ENCODE measurements at regions not wholly inside any gene's neighbourhood (a gene's known extent, or its start where the extent isn't known, plus 50 kb on each side); places are given as distances from the start of the nearest gene placed in this dataset.

GRCh38 chr2:139622691-139623090, 842.5 kb upstream of the NXPH2 start:
- H3K27me3 ChIP-seq (replicated peaks; ENCODE audit: control insufficient read depth, insufficient read depth, low read length), result no peaks in the 10 kb centered on the region
- no peak for TF ChIP-seq CTCF (IDR thresholded peaks at IDR 0.05; ENCODE audit: insufficient read depth in 1 of 2, low read depth in 1 of 2, low read length in 1 of 2, severe bottlenecking in 1 of 2, unreplicated experiment in 1 of 2)
- Mint-ChIP-seq H3K4me3 (ENCODE audit: unreplicated experiment) (no peak overlapping the region), H3K4me1 (ENCODE audit: low read depth, unreplicated experiment) (no peaks in the 10 kb centered on the region), H3K9me3 (ENCODE audit: unreplicated experiment) (peaks cover 9% of the 10 kb centered on the region), H3K36me3 (ENCODE audit: insufficient read depth, unreplicated experiment) (no peaks in the 10 kb centered on the region), H3K27ac (ENCODE audit: unreplicated experiment) (no peak overlapping the region), H3K27me3 (ENCODE audit: insufficient read depth, unreplicated experiment) (no peaks in the 10 kb centered on the region)
- ChIA-PET POLR2A (no interaction called here), CTCF (no interaction called here)
- H3K9me3 ChIP-seq, result no peaks in the 10 kb centered on the region
- no peak for DNase-seq
- intact Hi-C loops (cut with micrococcal nuclease; ENCODE audit: unreplicated experiment), result no loop called here
- no peaks in the 10 kb centered on the region for H3K4me1 ChIP-seq
- H3K4me3 ChIP-seq (ENCODE audit: low read depth, low read length), result no peak overlapping the region
- H3K36me3 ChIP-seq (ENCODE audit: control insufficient read depth, insufficient read depth, low read length), result no peaks in the 10 kb centered on the region
- no TSS peak for BruUV-seq (replicated peaks)

GRCh38 chr2:139617747-139618146, 837.6 kb upstream of the NXPH2 start:
- H3K9me3 ChIP-seq, result no peaks in the 10 kb centered on the region
- H3K4me3 ChIP-seq (ENCODE audit: low read depth, low read length), result no peak overlapping the region
- Mint-ChIP-seq H3K36me3 (ENCODE audit: insufficient read depth, unreplicated experiment) (no peaks in the 10 kb centered on the region), H3K27ac (ENCODE audit: unreplicated experiment) (no peak overlapping the region), H3K27me3 (ENCODE audit: insufficient read depth, unreplicated experiment) (no peaks in the 10 kb centered on the region), H3K4me3 (ENCODE audit: unreplicated experiment) (no peak overlapping the region), H3K9me3 (ENCODE audit: unreplicated experiment) (peaks cover 10% of the 10 kb centered on the region), H3K4me1 (ENCODE audit: low read depth, unreplicated experiment) (no peaks in the 10 kb centered on the region)
- intact Hi-C loops (cut with micrococcal nuclease; ENCODE audit: unreplicated experiment), result no loop called here
- ChIA-PET POLR2A (no interaction called here), CTCF (no interaction called here)
- BruUV-seq (replicated peaks), result no TSS peak
- H3K36me3 ChIP-seq (ENCODE audit: control insufficient read depth, insufficient read depth, low read length), result no peaks in the 10 kb centered on the region
- H3K27me3 ChIP-seq (replicated peaks; ENCODE audit: control insufficient read depth, insufficient read depth, low read length), result no peaks in the 10 kb centered on the region
- H3K4me1 ChIP-seq, result no peaks in the 10 kb centered on the region
- TF ChIP-seq CTCF (IDR thresholded peaks at IDR 0.05; ENCODE audit: insufficient read depth in 1 of 2, low read depth in 1 of 2, low read length in 1 of 2, severe bottlenecking in 1 of 2, unreplicated experiment in 1 of 2), result no peak
- DNase-seq, result no peak

- Mint-ChIP-seq H3K27ac (ENCODE audit: unreplicated experiment) (no peak overlapping the region), H3K4me3 (ENCODE audit: unreplicated experiment) (no peak overlapping the region), H3K9me3 (ENCODE audit: unreplicated experiment) (peaks cover 6% of the 10 kb centered on the region), H3K36me3 (ENCODE audit: insufficient read depth, unreplicated experiment) (no peaks in the 10 kb centered on the region), H3K27me3 (ENCODE audit: insufficient read depth, unreplicated experiment) (no peaks in the 10 kb centered on the region), H3K4me1 (ENCODE audit: low read depth, unreplicated experiment) (no peaks in the 10 kb centered on the region)
- Histone ChIP-seq H3K27me3 (replicated peaks; ENCODE audit: control insufficient read depth, insufficient read depth, low read length) (no peaks in the 10 kb centered on the region), H3K4me1 (no peaks in the 10 kb centered on the region), H3K9me3 (no peaks in the 10 kb centered on the region), H3K36me3 (ENCODE audit: control insufficient read depth, insufficient read depth, low read length) (no peaks in the 10 kb centered on the region), H3K4me3 (ENCODE audit: low read depth, low read length) (no peak overlapping the region)
- TF ChIP-seq CTCF (IDR thresholded peaks at IDR 0.05; ENCODE audit: insufficient read depth in 1 of 2, low read depth in 1 of 2, low read length in 1 of 2, severe bottlenecking in 1 of 2, unreplicated experiment in 1 of 2), result no peak
- intact Hi-C loops (cut with micrococcal nuclease; ENCODE audit: unreplicated experiment), result no loop called here
- ChIA-PET CTCF (no interaction called here), POLR2A (no interaction called here)
- BruUV-seq (replicated peaks), result no TSS peak
- no peak for DNase-seq
These were observed 833.1 kb upstream of the NXPH2 start for GRCh38 chr2:139613264-139613663.

All from Caco-2 (cell line).